KMS-11 (cell line): ENCODE measurements at regions not wholly inside any gene's neighbourhood (a gene's known extent, or its start where the extent isn't known, plus 50 kb on each side); places are given as distances from the start of the nearest gene placed in this dataset.

Experiments used
- H2AFZ ChIP-seq: fragments of 200-600 bp; sonication (generic); 2 replicates; pipeline ENCODE4 v1.6.1; 2016; ENCODE audit warnings: antibody characterized with exemption, mixed run types, low read depth
- H3K27ac ChIP-seq: fragments of 200-600 bp; sonication (generic); 2 replicates; pipeline ENCODE4 v1.6.1; 2016; ENCODE audit warnings: mild to moderate bottlenecking, mixed run types
- H3K27me3 ChIP-seq: fragments of 200-600 bp; sonication (generic); 2 replicates; pipeline ENCODE4 v1.6.1; 2017; ENCODE audit warnings: mild to moderate bottlenecking, low read depth, mixed run types, moderate library complexity; ENCODE audit not compliant: insufficient read depth
- H3K36me3 ChIP-seq: fragments of 200-600 bp; sonication (generic); 2 replicates; pipeline ENCODE4 v1.6.1; 2017; ENCODE audit warnings: mild to moderate bottlenecking, mixed run types; ENCODE audit not compliant: insufficient read depth
- H3K4me1 ChIP-seq: fragments of 200-600 bp; sonication (generic); 2 replicates; pipeline ENCODE4 v1.6.1; 2016; ENCODE audit warnings: mild to moderate bottlenecking, low read depth, mixed run types; ENCODE audit not compliant: poor library complexity, severe bottlenecking
- H3K4me2 ChIP-seq: fragments of 200-600 bp; sonication (generic); 2 replicates; pipeline ENCODE4 v1.7.0; 2016; ENCODE audit warnings: mild to moderate bottlenecking, mixed run types
- H3K4me3 ChIP-seq: fragments of 200-600 bp; sonication (generic); IDR thresholded peaks from 2 replicates; pipeline ENCODE4 v1.6.1; 2017; ENCODE audit warnings: low read depth, low read length, mixed read lengths; ENCODE audit not compliant: insufficient read depth
- H3K79me2 ChIP-seq: fragments of 200-600 bp; sonication (generic); 2 replicates; pipeline ENCODE4 v1.6.1; 2016; ENCODE audit warnings: low read depth, mixed run types; ENCODE audit not compliant: insufficient read depth
- H3K9ac ChIP-seq: fragments of 200-600 bp; sonication (generic); 2 replicates; pipeline ENCODE4 v1.6.1; 2016; ENCODE audit warnings: mild to moderate bottlenecking, mixed run types
- H4K20me1 ChIP-seq: fragments of 200-600 bp; sonication (generic); 2 replicates; pipeline ENCODE4 v1.6.1; 2016; ENCODE audit warnings: mild to moderate bottlenecking, mixed run types; ENCODE audit not compliant: insufficient read depth
- CTCF ChIP-seq: fragments of 200-600 bp; sonication (generic); conservative IDR thresholded peaks from 2 replicates; pipeline ENCODE4 v1.6.1; 2017; ENCODE audit warnings: low read depth, mild to moderate bottlenecking, antibody characterized with exemption, low read length, moderate library complexity, mixed read lengths

DNA sequence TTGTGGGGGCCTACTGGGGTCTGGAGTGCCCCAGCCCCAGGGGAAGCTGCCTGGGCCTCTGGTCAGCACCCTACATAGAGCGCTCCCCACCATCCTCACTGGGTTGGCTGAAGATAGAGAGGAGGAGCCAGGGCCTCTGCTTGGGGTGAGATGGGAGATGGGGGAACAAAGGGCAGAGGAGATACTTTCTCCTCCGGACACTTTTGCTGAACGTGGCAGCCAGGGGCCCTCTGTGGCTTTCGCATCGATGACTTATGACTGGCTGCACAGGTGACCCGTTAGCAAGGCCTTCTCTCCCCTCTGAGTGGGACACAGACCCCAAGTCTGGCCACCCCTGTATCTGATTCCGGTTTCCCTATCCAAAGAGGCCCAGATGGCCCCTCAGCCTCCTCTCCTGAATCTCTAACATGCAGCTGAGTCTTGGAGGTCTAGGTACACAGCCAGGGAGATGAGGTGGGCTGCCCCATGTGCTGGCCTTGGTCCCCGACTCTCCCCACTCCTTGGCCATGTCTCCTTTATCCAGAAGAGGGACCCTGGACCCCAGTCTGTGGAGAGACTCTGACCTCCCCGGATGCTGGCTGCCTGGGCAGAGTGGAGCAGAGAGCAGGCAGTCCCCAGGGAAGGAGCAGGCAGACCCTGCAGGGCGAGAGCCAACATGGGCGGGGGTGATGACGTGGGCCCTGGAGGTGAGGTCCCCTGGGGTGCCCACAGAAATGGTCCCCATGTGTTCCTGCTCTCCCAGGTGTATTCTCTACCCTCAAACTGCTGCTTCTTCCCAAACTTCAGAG is 59.3 kb upstream of the NECTIN1 start:
- H3K4me3 ChIP-seq: no peak overlapping the region
- no peaks in the 10 kb centered on the region for H3K27me3 ChIP-seq
- no peak overlapping the region for H3K4me2 ChIP-seq
- H3K36me3 ChIP-seq: no peaks in the 10 kb centered on the region
- H4K20me1 ChIP-seq: no peaks in the 10 kb centered on the region
- H3K27ac ChIP-seq: no peak overlapping the region
- H2AFZ ChIP-seq: no peak overlapping the region
- H3K79me2 ChIP-seq: no peaks in the 10 kb centered on the region
- no peak for TF ChIP-seq CTCF
- H3K9ac ChIP-seq: no peak overlapping the region
- peaks cover 7% of the 10 kb centered on the region for H3K4me1 ChIP-seq

DNA sequence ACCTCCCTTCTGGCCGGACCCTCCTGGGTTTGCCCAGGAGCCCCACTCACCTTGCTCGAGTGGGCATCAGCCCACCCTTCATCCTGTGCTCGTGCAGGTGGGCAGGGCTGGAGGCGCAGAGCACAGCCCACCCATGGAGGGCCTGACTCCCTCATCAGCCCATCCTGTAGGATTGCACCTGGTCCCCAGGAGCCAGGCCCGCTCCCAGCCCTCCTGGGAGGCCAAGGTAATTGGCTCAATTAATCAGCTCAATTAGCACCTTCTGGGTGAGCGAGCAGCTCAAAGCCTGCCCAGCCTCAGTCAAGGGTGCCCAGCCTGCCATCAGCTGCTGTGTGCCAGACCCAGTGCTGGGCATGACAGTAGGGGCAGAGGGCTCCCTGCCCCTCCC is 58.1 kb upstream of the NECTIN1 start:
- Histone ChIP-seq H3K36me3 (no peaks in the 10 kb centered on the region), H4K20me1 (no peaks in the 10 kb centered on the region), H3K9ac (no peak overlapping the region), H3K4me2 (no peak overlapping the region), H3K4me1 (peaks cover 13% of the 10 kb centered on the region), H3K27ac (no peak overlapping the region), H3K27me3 (no peaks in the 10 kb centered on the region), H2AFZ (no peak overlapping the region), H3K79me2 (no peaks in the 10 kb centered on the region), H3K4me3 (no peak overlapping the region)
- no peak for TF ChIP-seq CTCF

DNA sequence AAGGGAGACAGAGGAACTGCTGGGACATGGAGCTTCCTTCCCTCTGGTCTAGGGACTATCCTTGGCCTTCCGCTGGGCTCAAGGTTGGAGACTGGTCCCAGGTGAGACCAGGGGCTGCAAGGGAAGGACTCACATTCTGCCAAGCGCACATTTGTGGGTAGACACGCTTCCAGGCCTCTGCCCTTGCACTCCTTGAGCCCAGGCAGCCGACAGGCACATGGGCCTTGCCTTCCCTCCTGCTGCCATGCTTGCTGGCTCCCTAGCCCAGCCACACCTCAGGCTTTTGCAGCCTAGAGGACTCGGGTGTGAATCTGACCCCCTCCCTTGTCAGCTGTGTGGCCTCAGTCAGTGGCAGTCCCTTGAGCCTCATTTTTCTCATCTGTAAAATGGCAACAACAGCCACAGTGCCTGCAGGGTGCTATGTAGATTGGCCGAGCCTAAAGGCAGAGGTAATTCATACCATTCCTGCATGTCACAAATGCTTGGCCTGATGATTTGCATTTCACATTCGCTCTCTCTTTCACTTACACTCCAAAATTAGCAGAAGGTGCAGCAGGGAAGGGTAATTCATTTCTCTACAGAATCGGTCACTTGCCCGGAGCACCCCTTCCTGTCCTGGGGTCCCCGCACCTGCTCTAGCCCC is 57.6 kb upstream of the NECTIN1 start:
- Histone ChIP-seq H2AFZ (no peak overlapping the region), H3K36me3 (no peaks in the 10 kb centered on the region), H4K20me1 (no peaks in the 10 kb centered on the region), H3K9ac (no peak overlapping the region), H3K4me3 (no peak overlapping the region), H3K27me3 (no peaks in the 10 kb centered on the region), H3K4me2 (no peak overlapping the region), H3K27ac (no peak overlapping the region), H3K79me2 (no peaks in the 10 kb centered on the region), H3K4me1 (peaks cover 13% of the 10 kb centered on the region)
- TF ChIP-seq CTCF: no peak

DNA sequence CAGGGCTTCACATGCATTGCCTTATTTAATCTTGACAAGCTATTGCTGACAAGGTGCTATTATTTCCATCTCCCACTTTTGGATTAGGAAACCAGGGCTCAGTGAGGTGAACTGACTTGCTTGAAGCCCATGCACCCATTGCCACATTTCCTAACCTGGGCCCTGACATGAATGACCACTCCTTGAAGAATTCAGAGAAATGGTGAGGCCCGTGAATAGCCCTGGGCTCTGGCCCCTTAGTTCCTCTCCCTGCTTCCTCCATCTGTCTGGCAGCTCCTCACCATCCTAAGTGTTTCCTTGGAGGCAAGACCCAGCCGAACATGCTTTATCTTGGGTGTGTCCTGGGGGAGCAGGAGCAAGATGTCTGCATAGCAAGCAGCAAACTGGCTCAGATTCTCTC is 56.1 kb upstream of the NECTIN1 start:
- Histone ChIP-seq H3K4me3 (no peak overlapping the region), H3K36me3 (no peaks in the 10 kb centered on the region), H3K4me1 (peaks cover 13% of the 10 kb centered on the region), H3K27me3 (0 out of 2 replicates have a peak, but pooled peaks cover 4% of the 10 kb centered on the region), H3K79me2 (no peaks in the 10 kb centered on the region), H4K20me1 (no peaks in the 10 kb centered on the region), H3K9ac (no peak overlapping the region), H3K27ac (no peak overlapping the region), H3K4me2 (no peak overlapping the region), H2AFZ (no peak overlapping the region)
- no peak for TF ChIP-seq CTCF
